ENCODE measurements at regions not wholly inside any gene's neighbourhood (a gene's known extent, or its start where the extent isn't known, plus 50 kb on each side); places are given as distances from the start of the nearest gene placed in this dataset.

DNA sequence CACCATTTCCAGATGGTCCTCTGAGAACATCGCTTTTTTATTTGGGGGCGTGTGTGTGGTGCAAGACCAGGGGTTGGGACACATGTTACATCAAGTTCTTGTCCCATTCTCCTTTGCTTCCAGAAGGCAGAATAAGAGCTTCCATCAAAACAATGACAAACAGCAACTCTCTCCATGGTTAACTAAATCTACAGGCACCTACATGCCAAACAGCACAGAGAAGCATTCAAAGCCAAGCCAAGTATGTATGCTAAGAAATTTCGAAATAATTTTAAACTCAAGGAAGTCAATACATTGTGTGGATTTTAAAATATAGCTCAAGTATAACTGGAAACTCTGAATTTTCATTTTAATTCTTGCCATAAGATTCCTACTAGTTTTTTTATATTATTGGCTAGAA lies 105.6 kb downstream of the SEC61B start:
- no peak for DNase-seq

- no peak for DNase-seq
Measured at GRCh38 chr9:99335280-99335679, 113.2 kb downstream of the SEC61B start.

GRCh38 chr9:99336005-99336404 lies 113.9 kb downstream of the SEC61B start:
- no peak for DNase-seq

DNA sequence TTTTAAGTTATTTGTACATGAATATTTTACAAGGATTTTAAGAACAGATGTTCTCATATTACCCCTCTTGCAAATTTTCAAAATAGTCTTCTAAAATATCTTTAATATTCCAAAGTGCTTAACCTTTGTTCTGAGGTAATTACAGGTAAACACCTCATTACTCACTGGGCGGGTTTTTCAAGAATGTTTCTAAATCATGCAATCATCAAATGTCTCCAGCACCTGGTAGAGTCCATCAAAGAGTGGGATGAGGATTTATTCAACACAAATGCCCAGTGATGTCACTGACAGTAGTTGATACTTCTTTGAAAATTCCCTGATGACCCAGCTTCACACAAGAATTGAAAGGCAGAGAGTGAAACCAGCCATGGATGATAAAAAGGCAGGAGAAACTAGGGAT lies 114.4 kb downstream of the SEC61B start:
- DNase-seq = no peak

- DNase-seq = no peak
Measured at GRCh38 chr9:99340281-99340680, 118.2 kb downstream of the SEC61B start.

- DNase-seq = no peak
Measured at GRCh38 chr9:99341686-99342085, 119.6 kb downstream of the SEC61B start.

DNA sequence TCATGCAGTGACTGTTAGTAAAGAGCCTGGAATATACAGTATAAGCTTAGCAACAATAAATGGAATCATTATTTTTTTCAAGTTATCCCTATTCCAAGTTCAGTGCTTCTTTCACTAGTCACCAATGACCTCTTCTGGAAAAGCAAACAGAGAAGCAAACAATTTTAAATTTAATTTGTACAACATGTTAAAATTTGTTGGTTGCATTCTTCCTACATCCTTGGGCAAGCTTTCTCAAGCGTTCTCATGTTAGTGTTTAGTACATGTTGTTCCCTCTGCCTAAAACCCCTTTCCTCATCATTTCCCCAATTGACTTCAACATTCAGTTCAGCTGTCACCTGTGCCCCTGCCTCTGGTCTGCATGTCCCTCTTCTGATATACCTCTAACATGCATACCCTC lies 123.4 kb downstream of the SEC61B start:
- DNase-seq = no peak

GRCh38 chr9:99345942-99346341 lies 123.9 kb downstream of the SEC61B start:
- no peak for DNase-seq

- DNase-seq = no peak
Measured at GRCh38 chr9:99347568-99347967, 125.5 kb downstream of the SEC61B start.

DNA sequence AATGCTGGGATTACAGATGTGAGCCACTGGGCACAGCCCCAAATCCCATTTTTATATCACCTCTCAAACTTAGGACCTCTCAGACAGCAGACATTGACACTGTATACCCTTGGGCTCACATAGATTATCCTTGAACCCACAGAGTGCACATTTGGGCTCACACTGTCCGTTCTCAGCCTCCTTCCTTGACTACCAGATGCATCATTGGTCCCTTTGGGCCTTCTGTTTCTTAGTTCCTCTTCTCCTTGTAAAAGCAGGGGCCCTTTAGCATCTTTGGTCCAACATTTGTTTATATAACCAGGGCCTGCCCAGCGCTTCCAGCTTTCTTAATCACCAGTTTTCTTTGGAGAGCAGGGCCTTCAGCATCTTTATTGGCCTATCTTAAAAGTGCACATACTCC lies 126.2 kb downstream of the SEC61B start:
- no peak for DNase-seq

DNA sequence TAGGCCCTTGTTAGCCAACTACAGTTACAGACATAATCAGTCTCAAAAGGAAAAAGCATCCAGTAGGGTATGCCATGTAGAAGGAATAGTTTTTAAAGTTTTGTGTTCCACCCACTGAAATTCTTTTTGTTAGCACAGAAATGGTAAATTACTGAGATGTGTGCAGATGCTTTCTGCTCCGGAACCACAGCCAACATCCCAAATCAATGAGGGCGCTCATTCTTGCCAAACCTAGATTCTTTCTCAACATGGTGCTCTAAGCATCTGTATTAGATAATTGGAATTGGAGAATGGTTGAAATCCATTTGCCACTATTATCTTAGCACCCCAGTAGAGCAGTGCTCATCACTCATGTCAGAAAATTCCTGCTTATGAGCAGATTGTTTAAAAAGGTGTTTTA lies 127.8 kb downstream of the SEC61B start:
- DNase-seq = no peak

DNA sequence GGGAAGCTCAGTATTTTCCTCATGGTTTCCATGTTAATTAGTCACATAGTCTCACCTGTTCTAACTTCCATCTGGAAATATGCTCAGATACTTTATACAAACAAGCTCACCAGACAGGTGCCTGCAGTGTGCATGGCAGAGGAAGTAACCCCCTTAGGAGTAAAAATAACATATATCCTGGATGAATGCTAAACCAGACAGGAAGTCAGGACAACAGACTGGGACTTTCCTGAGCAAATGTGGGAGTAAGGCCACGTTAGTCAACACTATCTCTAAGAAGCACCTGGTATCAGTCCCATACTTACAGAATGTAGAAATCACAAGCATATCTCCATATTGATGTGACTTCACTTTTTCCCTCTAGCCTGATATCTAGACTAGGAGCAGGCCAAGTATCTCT lies 128.4 kb downstream of the SEC61B start:
- DNase-seq = no peak

DNA sequence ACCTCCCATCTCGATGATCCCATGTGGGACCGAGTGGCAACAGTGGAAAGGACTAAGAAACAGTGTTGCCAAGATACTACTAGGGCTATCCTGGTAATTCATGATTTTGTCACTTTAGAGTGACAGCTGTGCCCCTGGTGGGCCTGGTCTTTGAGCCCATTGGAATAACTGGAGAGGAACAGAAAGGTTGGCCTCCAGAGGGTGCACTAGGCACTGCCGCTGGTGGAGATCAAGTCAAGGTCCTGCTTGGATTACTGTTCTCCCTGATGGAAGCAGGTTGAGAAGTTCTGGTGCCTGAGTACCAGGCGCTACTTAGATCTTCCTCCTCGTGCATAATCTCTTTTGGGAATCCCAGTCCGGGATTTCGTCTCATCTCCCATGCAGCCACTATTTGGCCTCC lies 129.6 kb downstream of the SEC61B start:
- no peak for DNase-seq

- no peak for DNase-seq
Measured at GRCh38 chr9:99352826-99353225, 130.7 kb downstream of the SEC61B start.

GRCh38 chr9:99353408-99353807 lies 131.3 kb downstream of the SEC61B start:
- no peak for DNase-seq

- no peak for DNase-seq
Measured at GRCh38 chr9:99354104-99354503, 132.0 kb downstream of the SEC61B start.

DNA sequence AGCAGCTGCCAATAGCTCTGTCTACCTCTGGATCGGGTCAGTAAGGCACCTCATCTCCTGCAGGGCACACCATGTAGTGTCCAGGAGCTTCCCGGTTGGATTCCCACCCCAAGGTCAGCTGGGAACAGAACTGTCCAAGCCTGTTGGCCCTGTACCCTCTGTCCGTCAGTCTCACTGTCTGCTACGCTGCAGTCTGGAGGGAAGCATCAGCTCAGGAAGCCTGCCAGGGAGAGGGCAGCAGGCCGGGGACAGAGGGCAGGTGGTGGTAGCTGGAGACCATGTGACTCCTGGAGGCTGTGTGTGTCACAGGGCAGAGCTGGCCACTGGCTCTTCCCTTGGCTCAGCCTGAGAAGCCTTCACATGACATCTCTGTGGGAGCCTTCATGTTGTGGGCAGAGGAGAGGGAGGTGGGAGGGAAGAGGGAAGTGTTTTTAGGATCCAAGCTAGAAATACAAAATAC lies 134.5 kb downstream of the SEC61B start:
- DNase-seq = no peak

DNA sequence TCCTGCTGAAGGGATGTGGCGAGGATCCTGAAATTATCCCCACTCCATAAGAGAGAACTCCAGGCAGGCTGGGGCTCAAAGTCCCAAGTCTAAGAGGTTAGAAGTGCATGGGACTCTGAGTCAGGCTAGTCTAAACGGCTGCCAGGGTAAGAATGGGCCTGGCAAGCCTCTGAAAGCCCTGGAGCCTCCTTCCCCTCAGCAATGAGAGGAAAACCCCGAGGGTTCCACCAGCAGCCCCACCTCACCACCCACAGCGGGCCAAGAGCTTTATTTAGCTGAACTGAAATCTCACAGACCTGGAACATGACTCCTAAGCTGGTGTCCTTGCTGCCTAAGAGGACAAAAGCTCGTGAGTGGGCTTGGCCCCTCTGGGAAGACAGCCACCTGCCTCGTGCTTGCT lies 135.5 kb downstream of the SEC61B start:
- no peak for DNase-seq

- no peak for DNase-seq
Measured at GRCh38 chr9:99358668-99359067, 136.6 kb downstream of the SEC61B start.

DNA sequence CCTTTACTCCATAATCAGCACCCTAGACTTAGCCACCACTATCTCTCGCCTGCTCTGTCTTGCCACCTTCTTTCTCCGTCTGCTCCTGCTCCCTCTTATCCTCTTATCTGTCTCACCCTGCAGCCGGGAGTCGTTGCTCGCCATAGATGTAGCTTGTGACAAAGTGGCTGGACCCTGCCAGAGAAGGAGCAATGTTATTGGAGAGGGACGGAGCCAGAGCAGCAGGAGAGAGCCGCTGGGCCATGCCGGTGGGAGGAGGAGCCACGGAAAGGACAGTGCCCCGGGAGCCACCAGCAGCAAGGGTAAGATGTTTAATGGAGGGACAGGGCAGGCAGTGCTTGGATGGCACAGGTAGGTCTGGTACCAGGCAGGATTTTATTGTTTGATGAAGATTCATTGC lies 137.3 kb downstream of the SEC61B start:
- DNase-seq = no peak

- no peak for DNase-seq
Measured at GRCh38 chr9:99360026-99360425, 137.9 kb downstream of the SEC61B start.

DNA sequence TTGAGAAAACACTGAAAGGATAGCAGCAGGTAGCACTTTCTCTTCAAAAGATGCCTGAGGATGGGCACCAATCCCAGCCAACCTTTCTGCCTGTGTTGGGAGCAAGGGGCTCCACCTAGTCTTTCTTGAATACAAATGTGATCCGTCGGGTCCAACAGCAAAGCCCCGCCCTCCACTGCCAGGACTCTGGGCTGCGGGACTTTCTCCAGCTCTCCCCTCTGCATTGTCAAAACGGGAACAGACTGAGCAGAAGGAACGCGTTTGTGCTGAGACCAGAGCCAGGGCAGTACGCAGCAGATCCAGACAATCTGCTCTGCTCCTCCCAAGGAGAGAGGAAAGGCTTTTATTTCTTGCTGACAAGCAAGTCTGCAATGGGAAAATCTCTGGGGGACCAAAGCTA lies 139.7 kb downstream of the SEC61B start:
- DNase-seq = no peak

DNA sequence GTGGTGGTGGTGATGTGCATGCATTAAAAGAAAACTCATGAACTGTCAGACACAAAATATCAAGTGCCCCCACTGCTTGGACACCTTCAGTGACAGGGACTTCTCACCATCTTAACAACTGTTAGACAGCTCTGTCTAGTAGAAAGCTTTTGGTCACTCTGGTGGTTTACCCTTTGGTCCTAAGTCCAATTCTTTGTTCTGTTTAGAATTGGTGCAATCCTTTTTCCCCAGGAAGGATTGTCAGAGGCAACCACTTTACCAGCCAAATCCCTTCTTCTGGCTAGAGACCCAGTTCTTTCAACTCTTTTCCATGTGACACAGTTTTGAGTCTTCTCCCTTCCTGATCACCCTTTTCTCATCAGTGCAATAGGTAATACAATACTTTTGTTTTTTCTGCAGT lies 140.2 kb downstream of the SEC61B start:
- no peak for DNase-seq

- DNase-seq = no peak
Measured at GRCh38 chr9:99363509-99363908, 141.4 kb downstream of the SEC61B start.

GRCh38 chr9:99365233-99365980 lies 143.3 kb downstream of the SEC61B start:
- no peak for DNase-seq
